Stimulated activated CD4-positive, alpha-beta T cell treated with anti-CD3 and anti-CD28 coated beads, Interleukin-2, amount 100 ng/mL, for 24 hours (primary cell): ENCODE measurements at regions not wholly inside any gene's neighbourhood (a gene's known extent, or its start where the extent isn't known, plus 50 kb on each side); places are given as distances from the start of the nearest gene placed in this dataset.
A peak's percentile ranks its signal among the peaks of the same experiment; 100 is the strongest.

Experiments used
- DNase-seq, 2 donors: peaks; one replicate each; pipeline ENCODE4 v3.0.0-alpha.2; 2020

DNA sequence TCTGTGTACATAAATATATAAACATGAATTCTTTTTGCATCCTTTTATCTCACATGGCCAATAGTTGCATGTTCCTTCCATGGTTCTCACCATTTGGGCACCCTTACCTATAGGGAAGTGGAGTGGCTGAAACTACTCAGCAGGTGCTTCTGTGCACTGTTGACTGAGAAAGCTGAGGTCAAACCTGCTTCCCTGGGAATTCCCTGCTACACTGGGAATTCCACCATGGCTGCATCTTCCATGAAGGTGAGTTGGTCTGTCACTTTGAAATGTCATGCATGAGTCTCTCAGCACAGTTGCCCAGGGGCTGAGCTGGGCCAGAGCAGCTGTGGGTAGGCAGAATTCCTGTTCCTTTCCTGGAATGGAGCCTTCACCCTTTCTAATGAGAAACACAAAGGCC lies 193.8 kb upstream of the PRSS16 start:
- no peak for DNase-seq

DNA sequence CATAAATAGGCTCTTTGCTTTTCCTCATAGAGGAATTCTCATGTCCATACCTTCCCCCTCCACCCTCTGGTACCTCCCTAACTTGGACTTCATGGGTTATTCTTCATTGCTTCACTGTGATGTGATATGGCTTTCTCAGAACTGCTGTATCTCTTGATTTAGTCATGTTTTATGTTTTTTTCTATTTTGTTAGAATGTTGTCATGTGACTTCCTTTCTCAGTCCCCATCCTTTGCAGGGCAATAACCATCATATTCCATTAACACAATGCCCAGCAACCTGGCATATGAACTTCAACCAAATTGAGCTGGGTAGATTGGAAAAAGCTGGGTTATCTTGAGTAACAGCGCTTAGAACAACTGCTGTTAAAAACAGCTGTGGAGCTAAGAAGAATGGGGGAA lies 190.9 kb upstream of the PRSS16 start:
- DNase-seq = no peak

GRCh38 chr6:27059621-27060425 lies 187.7 kb upstream of the PRSS16 start:
- no peak for DNase-seq

- DNase-seq = no peak
Measured at GRCh38 chr6:27061235-27061993, 186.1 kb upstream of the PRSS16 start.

DNA sequence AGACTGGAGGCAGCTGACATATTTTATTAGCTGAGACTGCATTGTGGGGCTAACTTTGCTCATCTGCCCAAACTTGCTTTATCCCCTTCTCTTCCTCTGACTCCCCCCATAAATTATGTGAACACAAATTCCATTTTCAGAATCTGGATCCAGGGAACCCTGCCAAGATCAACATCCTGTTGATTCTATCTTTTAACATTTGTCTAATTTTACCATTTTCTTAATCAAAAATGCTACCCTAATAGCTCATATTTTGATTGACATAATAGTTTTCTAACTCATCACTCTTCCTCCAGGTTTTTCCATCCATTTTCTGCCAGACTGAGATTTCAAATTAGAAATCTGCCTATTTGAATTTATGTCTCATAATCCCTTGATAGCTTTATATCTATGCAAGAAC lies 184.7 kb upstream of the PRSS16 start:
- DNase-seq = no peak

GRCh38 chr6:27065183-27065582 lies 182.3 kb upstream of the PRSS16 start:
- no peak for DNase-seq

DNA sequence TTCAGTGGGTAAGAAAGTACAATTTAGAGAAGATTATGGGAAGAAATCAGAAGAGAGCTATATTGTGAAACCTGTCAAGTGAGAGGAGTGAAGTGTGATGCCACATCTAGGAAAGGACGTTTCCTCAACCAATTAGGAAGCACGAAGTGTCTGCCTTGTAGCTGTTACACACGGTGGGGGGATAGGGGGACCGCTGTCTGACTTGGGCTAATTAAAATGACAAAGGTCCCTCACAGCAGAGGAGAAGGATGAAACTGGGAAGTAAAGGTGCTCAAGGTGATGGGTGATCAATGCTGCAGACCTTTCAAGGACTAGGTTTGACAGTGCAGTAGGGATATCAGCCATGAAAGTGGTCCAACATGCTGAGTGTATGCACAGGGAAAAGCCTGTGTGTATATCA lies 181.1 kb upstream of the PRSS16 start:
- no peak for DNase-seq

GRCh38 chr6:27066802-27067201 lies 180.7 kb upstream of the PRSS16 start:
- no peak for DNase-seq

DNA sequence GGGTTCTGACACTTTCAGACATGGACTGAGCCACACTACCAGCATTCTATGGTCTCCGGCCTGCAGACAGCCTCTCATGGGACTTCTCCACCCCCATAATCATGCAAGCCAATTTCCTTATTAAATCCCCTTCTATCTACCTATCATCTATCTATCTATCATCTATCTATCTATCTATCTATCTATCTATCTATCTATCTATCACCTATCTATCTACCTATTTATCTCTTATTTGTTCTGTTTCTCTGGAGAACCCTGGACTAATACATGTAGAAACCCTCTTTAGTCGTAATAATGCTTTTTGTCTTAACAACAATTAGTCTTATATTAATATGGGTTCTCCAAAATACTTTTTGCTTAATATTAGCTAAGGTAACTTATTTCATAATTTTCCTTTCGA lies 174.1 kb upstream of the PRSS16 start:
- no peak for DNase-seq

GRCh38 chr6:27076116-27076515 lies 171.4 kb upstream of the PRSS16 start:
- no peak for DNase-seq

- peak; percentile 45 to 46 for DNase-seq
Measured at GRCh38 chr6:27078734-27079357, 168.7 kb upstream of the PRSS16 start.

DNA sequence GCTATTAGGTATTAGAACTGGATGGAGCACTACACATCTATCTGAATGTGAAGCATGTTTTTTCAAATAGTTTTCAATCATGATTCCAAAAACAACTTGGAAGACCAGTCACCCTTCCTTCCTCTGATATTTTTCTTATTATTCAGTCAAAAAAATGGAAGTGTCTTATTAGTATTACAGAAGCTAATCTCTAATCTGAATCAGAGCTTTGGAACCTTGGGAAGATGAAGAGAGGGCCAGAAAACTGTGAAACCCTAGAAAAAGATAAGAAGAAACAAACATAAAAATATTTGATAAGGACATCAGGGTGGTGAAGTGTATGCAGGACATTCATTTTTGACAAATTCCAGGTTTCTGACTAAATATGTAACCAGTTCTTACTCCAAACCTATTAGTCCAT lies 166.3 kb upstream of the PRSS16 start:
- DNase-seq = no peak

GRCh38 chr6:27081931-27082330 lies 165.6 kb upstream of the PRSS16 start:
- no peak for DNase-seq

GRCh38 chr6:27088068-27088467 lies 159.4 kb upstream of the PRSS16 start:
- no peak for DNase-seq

DNA sequence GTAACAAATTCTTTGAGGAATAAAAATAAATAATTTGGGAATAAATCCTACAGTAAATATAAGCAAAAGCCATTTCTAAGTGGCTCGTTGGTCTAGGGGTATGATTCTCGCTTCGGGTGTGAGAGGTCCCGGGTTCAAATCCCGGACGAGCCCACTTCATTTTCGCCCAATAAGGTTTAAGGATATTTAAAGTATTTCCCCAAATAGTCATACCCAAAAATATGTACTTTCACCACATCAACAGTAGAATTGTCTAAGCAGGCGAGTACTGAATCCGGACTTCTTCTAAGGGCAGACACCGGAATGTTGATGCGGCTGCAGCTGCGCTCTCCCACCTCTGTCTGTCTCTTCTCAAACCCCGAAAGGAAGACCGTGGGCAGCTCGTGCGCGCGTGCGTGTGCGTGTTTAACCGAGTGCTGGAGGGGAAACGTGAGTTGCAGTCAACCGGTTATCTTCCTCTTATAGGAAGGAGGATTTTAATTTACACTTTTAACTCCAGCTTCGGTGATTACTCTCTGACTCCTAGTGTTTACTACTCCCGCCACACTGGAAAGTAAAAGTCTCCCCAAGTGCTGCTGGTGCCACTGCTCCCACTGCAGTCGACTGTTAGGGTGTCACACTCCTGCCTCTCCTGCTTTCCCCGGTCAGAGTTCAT lies 155.7 kb upstream of the PRSS16 start:
- peak; percentile 35 to 63 for DNase-seq

- DNase-seq = no peak
Measured at GRCh38 chr6:27092316-27092692, 155.2 kb upstream of the PRSS16 start.

GRCh38 chr6:27095914-27096313 lies 151.6 kb upstream of the PRSS16 start:
- DNase-seq = no peak

DNA sequence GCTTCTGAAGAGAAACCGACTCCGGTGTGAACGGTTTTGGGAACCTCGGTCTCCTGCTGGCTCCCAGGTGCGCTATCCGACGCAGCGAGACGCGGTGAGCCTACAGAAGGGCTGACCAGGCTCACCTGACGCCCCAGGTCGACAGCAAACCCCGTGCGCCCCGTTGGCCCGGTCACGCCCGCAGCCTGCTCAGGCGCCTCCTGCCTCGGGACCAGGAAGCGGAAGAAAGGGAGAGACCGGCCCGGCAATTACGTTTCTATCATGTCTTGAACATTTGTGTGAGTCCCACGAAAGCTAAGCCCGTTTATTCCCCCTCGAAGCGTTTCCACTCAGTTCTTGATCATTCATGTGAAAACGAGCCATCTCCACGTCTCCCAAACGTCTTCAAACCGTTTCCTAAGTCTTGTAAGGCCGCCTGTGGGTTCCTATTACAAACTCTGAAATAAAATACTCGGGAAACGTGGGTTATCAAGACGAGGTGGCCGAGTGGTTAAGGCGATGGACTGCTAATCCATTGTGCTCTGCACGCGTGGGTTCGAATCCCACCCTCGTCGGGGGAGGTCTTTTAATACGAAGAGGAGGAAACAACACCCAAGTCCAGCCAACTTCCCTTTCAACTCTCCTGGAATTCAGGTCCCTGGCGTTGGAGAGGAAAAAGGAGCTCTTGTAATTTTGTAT lies 150.5 kb upstream of the PRSS16 start:
- DNase-seq = peak; percentile 52 to 68

GRCh38 chr6:27098956-27099355 lies 148.5 kb upstream of the PRSS16 start:
- no peak for DNase-seq

- DNase-seq = no peak
Measured at GRCh38 chr6:27100921-27101320, 146.6 kb upstream of the PRSS16 start.

DNA sequence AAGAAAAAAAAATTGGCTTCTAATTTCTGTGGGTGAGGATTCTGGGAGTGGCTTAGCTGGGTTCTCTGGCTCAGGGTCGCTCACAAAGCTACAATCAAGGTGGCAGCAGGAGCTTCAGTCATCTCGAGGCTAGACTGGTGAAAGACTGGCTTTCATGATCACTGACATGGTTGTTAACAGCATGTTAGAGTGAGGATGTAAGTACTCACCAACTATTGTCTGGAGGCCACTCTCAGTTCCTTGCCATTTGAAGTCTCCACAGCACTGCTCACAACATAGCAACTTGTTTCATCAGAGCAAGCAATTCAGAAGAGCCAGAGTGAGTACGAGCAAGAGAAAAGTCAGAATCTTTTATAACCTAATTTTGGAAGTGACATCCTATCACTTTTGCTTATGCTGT lies 145.7 kb upstream of the PRSS16 start:
- no peak for DNase-seq

- no peak for DNase-seq
Measured at GRCh38 chr6:27106382-27106781, 141.1 kb upstream of the PRSS16 start.

DNA sequence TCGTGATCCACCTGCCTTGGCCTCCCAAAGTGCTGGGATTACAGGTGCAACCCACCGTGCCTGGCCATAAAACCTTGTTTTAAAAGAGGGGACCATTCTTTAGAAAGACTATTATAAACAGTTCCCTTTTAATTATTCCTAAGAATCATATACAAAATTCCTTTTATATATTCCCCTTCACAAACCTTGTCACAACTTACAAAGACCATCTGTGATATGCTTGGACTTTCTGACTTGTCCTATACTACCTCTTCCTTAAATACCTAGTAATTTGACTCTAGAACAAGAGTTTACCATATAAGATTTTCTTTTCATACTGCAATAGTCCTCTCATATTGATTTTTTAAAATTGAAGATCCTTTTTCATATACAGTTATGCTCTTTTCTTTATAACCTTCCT lies 135.8 kb upstream of the PRSS16 start:
- no peak for DNase-seq
